ENCODE measurements at regions not wholly inside any gene's neighbourhood (a gene's known extent, or its start where the extent isn't known, plus 50 kb on each side); places are given as distances from the start of the nearest gene placed in this dataset.
"Not testable (repeated sequence)": the region's sequence is repeated elsewhere in the genome, so short reads cannot be mapped to it uniquely, and the experiment has no call there.

GRCh38 chr13:44746690-44747089, 170.6 kb upstream of the TSC22D1 start:
- DNase-seq: no peak

DNA sequence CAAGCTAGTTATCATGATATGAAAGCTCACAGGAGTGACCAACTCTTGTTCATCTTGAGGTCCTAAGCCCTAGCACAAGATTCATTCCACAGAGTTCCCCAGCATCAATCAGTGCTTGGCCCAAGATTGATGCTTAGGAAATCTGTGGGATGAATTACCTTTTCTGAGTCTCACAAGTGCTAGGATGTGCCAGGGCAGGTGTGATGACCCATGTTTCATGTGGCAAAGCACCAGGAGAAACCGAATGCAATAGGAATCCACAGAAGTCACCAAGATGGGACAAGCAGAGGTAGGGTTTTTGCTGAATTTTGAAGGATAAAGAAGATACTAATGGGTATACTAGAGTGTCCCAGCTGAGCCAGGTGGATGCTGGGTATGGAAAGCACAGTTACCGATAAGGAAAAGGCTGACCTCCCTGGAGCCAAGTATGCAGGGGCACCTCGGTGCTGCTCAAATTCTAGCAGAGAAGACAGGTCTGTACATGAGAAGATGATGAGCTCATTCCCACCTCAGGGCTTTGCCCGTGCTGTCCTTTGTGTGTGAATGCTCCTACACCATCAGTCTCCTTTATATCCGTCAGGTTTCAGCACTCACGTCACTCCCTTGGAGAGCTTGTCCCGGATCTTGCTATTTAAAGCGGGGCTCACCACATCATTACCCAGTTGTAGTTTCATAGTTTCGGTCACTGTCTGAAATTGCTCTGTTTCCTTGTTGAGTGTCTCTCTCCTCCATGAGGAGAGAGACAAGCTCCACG, 168.9 kb upstream of the TSC22D1 start:
- no peak for DNase-seq

- DNase-seq: no peak
Observed at GRCh38 chr13:44739539-44739938, 163.4 kb upstream of the TSC22D1 start.

- no peak for DNase-seq
Observed at GRCh38 chr13:44739120-44739519, 163.0 kb upstream of the TSC22D1 start.

DNA sequence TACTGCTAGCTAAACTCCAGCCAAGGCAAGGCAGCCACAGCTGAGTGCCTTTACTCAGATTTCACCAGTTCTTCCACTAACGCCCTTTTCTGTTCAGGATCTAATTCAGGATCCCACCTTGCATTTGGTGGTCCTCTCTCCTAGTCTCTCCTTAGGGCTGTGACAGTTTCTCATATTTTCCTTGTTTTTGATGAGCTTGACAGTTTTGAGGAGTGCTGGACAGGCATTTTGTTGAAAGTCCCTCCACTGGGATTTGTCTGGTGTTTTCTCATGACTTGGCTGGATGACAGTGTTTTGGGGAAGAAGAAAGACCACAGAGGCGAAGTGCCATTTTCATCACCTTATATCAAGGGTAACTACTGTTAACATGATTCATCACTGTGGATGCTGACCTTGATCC, 162.3 kb upstream of the TSC22D1 start:
- DNase-seq: no peak

DNA sequence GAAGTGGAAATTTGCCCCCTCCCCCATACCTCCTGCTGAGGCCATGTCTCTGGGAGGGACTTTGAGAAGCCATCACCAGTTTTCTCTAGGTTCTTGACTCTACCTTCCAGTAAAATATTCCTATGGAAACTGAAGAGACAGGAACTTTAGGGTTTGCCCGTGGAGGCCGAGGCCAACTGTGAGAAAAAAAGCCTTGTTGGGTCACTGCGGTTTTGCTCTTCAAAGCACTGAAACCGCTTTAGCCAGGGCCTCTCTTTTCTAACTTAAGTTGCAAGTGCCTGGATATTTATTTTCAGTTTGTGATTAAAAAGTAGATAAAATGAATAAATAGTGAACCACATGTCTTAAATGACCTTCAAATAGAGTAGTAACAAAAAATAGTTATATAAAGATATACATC, 159.7 kb upstream of the TSC22D1 start:
- no peak for DNase-seq

DNA sequence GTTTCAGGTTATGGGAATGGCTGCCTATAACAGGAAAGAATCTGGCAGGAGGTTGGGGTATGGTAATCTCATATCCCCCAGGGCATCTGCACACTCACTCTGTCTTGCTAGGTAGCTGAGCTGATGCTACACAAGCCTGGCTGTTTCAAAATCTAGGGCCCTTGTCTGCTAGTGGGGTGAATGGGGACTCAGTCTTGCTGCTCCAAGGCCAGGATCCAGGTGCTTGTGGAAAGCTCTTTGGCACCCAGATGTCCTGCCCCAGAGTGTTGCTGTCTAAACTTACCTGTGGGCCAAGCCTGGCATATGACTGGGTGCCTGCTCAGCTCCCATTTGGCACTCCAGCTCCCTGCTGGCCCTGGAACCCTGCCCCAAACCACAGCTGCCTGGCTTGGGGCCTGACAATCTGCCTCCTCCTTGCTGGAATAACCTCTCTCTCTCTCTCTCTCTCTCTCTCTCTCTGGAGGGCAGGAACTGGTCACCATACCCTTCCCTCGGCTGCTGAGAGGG, 158.1 kb upstream of the TSC22D1 start:
- no peak for DNase-seq

GRCh38 chr13:44732503-44733098, 156.5 kb upstream of the TSC22D1 start:
- no peak for DNase-seq

- no peak for DNase-seq
Observed at GRCh38 chr13:44730851-44731250, 154.7 kb upstream of the TSC22D1 start.

DNA sequence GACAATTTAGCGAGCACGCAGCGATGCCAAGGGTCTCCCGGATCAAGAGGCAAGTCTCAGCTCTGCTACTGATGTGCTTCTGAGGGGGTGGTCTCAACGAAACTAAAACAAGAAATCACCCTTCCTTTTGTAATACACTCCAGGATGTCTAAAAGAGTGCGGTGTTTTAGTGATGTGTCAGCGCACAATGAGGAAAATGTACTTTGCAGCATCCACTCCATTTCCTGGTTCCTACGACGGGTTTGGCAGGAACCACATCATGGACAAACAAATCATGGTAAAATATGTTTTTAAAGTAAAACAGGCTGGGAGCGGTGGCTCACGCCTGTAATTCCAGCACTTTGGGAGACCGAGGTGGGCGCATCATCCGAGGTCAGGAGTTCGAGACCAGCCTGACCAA, 154.0 kb upstream of the TSC22D1 start:
- no peak for DNase-seq

DNA sequence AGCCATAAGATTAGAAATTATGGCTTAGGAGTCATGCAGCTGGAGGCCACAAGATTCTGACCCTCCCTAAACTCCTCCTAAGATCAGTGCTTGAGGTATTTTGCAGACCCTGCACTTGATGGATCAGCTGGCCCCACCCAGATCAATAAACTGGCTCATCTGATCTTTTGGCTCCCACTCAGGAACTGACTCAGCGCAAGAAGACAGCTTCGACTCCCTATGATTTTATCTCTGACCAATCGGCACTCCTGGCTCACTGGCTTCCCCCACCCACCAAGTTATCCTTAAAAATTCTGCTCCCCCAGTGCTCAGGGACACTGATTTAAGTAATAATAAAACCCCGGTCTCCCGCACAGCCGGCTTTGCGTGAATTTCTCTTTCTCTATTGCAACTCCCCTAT, 151.5 kb upstream of the TSC22D1 start:
- not testable (repeated sequence) for DNase-seq

GRCh38 chr13:44726778-44727177, 150.6 kb upstream of the TSC22D1 start:
- DNase-seq: no peak

DNA sequence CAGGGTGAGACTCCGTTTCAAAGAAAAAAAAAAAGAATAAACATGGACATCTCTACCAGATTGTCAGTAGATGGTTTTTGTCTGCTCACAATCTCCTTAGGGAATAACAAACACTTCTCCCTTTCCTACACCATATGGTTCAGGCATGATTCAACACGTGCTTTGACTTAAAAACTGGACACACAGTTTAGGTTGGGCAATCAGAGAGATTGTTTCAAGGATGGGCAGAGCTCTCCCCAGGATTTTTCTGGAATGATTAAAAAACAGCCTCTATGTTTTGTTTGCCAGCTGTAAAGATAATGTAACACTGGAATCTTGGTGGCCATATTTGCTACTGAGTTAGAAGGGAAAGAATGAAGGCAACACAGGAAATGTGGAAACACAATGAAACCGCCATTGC, 150.1 kb upstream of the TSC22D1 start:
- no peak for DNase-seq

DNA sequence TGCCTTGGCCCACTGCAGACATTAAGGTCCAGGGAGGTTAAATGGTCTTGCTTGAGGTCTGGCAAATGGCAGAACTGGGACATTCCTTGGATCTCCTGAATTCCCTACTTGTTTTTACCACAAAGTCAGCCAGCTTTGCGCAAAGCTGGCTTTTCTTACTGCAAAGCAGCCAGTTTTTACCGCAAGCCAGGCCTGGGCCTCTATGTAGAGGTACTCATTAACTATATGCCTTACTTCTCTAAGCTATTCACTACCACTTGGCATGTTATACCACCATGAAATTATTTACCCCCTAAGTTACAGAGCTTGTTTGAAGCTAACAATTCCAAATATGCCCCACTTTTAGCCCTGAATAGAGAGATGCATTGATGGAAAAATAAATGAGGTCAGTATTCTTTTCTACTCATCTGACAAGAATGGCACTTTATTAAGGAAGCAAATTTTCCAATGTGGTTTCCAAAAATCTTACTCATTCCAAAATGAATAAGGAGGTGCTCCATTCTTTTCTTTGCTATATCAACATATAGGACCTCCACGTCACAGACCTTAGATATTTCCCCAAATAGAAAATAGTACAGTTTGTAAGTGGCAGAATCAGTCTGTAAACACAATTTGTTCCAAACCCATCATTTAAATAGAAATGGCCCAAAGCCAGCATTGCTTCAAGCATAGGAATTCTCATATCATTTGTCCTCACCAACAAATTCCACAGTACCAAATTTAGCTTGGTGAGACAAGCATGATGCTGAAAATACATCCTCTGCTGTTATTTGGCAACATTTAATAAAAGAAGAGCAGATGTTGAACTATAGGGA, 143.9 kb upstream of the TSC22D1 start:
- DNase-seq: no peak

DNA sequence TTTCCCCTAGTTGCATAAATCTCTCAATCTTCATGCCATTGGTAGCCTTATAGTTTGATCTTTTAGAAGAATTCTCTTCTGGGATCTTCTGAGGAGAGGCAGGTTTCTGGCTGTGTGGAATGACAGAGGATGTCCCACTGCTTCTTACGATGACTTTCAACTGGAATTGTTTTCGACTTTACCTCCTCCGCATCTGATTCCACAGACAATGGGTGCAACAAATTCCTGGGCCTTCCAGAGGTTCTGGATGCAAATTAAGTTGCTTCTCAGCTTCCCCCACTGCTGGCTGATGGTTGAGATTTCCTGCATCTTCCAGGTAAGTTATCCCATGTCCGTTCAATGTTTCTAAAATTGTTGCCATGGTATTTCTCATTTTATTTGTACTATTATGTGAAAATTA, 142.3 kb upstream of the TSC22D1 start:
- DNase-seq: no peak

- DNase-seq: no peak
Observed at GRCh38 chr13:44715287-44716230, 139.4 kb upstream of the TSC22D1 start.

DNA sequence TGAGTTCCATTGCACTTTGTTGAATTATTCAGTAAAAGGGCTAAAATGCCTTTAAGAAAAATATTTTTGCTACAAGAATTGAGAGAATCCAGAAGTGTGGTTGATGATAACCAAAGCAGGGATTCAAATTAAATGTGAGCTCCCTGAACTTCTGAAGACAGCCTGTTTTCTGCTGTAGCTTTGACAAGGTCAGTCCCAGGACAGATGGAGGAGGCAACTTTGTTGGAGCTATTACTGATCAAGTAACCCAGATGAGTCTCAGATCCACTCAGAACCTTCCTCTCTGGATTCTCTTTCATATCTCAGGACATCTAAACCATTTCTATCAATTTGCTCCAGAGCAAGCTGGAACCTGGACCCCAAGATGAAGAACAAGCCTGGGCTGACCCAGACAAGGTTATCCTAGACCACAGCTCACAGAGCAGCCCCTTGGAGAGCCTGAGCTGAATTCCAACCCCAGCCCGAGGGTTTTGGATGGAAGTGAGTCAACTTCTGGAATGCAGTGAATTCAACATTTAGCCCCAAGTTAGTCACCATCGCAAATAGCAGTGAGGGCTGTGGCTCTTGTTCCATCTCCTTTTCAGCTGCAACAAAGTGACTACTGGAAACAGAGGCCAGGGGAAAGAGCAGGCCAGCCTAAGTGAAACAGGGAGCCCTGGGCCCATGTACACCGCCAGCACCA, 137.8 kb upstream of the TSC22D1 start:
- DNase-seq: no peak

DNA sequence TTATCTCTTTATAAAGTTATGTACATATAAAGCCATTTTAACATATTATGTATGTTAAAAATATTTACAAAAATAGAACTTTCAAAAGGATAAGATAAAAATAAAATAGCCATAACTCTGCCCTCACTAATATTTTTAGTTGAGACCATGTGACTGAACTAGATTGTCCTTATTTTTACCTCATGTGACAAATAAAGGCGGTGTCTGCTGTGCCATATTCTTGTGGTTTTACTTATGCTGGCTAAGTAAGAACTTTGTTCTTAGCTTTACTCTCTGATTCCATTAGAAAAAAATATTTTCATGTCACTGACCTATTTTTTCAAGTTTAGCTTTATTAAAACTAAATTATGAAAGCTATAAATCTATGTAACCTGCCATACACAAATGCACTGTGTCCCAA, 135.6 kb upstream of the TSC22D1 start:
- no peak for DNase-seq

- DNase-seq: no peak
Observed at GRCh38 chr13:44710576-44710975, 134.4 kb upstream of the TSC22D1 start.

DNA sequence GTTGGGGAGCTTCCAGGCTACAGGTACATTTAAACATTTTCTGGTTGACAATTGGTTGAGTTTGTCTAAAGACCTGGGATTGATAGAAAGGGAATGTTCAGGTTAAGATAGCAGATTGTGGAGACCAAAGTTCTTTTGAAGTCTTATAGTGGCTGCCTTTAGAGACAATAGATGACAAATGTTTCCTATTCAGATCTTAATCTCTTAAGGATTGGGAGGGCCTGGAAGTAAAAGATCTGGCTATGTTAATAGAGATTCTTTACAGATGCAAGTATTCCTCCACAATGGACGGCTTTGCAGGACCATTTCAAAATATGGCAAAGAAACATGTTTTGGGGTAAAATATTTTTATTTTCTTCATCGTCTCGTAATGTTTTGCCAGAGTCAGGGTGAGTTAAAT, 128.7 kb upstream of the TSC22D1 start:
- DNase-seq: not testable (repeated sequence)

DNA sequence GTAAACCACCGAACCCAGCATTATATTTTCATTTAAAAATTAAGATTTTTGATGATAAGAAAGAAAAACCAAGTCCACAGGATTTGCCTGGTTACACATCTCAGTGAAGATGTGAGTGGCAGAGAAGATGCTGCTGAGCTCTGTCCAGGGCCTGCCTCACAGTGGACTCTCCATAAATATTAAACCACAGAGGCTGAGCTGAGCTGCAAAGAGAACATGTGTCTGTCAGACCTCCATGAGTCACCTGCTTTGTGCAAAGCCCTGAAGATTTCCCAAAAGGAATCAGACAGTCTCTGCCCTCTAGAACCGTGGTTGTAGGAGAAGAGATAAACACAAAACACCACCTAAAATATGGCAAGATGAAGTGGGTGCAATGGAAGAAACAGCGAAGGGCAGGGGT, 127.2 kb upstream of the TSC22D1 start:
- DNase-seq: no peak

GRCh38 chr13:44698066-44698465, 121.9 kb upstream of the TSC22D1 start:
- DNase-seq: no peak

Data from NCI-H2081 treated with DMSO at 0.1 percent for 48 hours (cell line).